A549 (cell line): ENCODE measurements at regions not wholly inside any gene's neighbourhood (a gene's known extent, or its start where the extent isn't known, plus 50 kb on each side); places are given as distances from the start of the nearest gene placed in this dataset.

Source experiments
- ATAC-seq, 2 experiments: fragments of 200-7000 bp in 1 of 2; fragments of >200 bp in 1 of 2; cut with Nextera tagmentation in 1 of 2; cut with Tn5 transposase in 1 of 2; 3 replicates each; pipeline versions ENCODE4 v1.8.0 to v1.9.1; 2018 to 2020; ENCODE audit warnings: mild to moderate bottlenecking in 1 of 2, moderate library complexity in 1 of 2
- CTCF ChIA-PET: fragments of 300-600 bp; sonication (Branson Sonifier 250); formaldehyde crosslinking; extraction: SDS; loops from one replicate; lab custom pipeline; 2021; ENCODE audit warnings: antibody characterized with exemption, inconsistent platforms; lab: Yijun Ruan, JAX
- POLR2A ChIA-PET: fragments of 350-600 bp; formaldehyde crosslinking; extraction: SDS; loops from one replicate; lab custom pipeline; 2021; ENCODE audit warnings: antibody characterized with exemption, inconsistent platforms; lab: Yijun Ruan, JAX
- DNase-seq, 2 experiments: peaks; one replicate each; pipeline versions ENCODE4 v3.0.0 to v3.0.0-alpha.2; 2011 to 2016; ENCODE audit warnings: low read depth in 1 of 2, low spot score in 1 of 2
- FAIRE-seq: peaks from 2 replicates; lab custom pipeline; 2011; peaks lifted over from hg19 to GRCh38; lab: Jason Lieb, UNC
- H3K27ac ChIP-seq, 2 experiments: fragments of >200 bp; sonication (Bioruptor Twin); formaldehyde crosslinking; 3 replicates each; pipeline ENCODE4 v1.5.1; 2016 to 2017
- H3K4me1 ChIP-seq: fragments of >200 bp; sonication (Bioruptor Twin); formaldehyde crosslinking; 3 replicates; pipeline ENCODE4 v1.6.1; 2016
- H3K4me2 ChIP-seq: fragments of >200 bp; sonication (Bioruptor Twin); formaldehyde crosslinking; 3 replicates; pipeline ENCODE4 v1.6.1; 2016
- H3K4me3 ChIP-seq: fragments of >200 bp; sonication (Bioruptor Twin); formaldehyde crosslinking; 3 replicates; pipeline ENCODE4 v1.5.1; 2016
- H3K9me3 ChIP-seq: fragments of >200 bp; sonication (Bioruptor Twin); formaldehyde crosslinking; 3 replicates; pipeline ENCODE4 v1.6.1; 2016
- CBX8 ChIP-seq: fragments of 200-600 bp; sonication (generic); IDR thresholded peaks from 2 replicates; pipeline ENCODE4 v1.6.1; 2016
- CEBPB ChIP-seq, 2 experiments: fragments of >200 bp in 1 of 2; sonication (Bioruptor Twin) in 1 of 2; formaldehyde crosslinking in 1 of 2; IDR thresholded peaks; 2 replicates each; pipeline ENCODE4 v1.6.1; 2012 to 2016
- CTCF ChIP-seq: fragments of >200 bp; sonication (Bioruptor Twin); formaldehyde crosslinking; IDR thresholded peaks from 3 replicates; pipeline ENCODE4 v1.5.1; 2016
- E2F6 ChIP-seq: IDR thresholded peaks from 2 replicates; pipeline ENCODE4 v1.6.1; 2012; ENCODE audit warnings: low read depth, borderline replicate concordance
- EHF ChIP-seq: fragments of 250-450 bp; sonication (Bioruptor Pico); IDR thresholded peaks from 2 replicates; pipeline ENCODE4 v1.5.0; 2020; ENCODE audit warnings: mild to moderate bottlenecking
- EHMT2 ChIP-seq: fragments of 200-600 bp; sonication (generic); IDR thresholded peaks from 2 replicates; pipeline ENCODE4 v1.6.1; 2016; ENCODE audit warnings: antibody characterized with exemption, low read depth, mild to moderate bottlenecking, moderate library complexity
- ELK1 ChIP-seq: fragments of 150-350 bp; IDR thresholded peaks from 2 replicates; pipeline ENCODE4 v1.6.1; 2014; ENCODE audit warnings: low read depth, mild to moderate bottlenecking, low read length
- FOSB ChIP-seq: fragments of 250-450 bp; sonication (Bioruptor Pico); IDR thresholded peaks from 2 replicates; pipeline ENCODE4 v1.5.0; 2020; ENCODE audit warnings: mild to moderate bottlenecking, moderate library complexity
- FOSL2 ChIP-seq, 2 experiments: fragments of 450-650 bp in 1 of 2; fragments of >200 bp in 1 of 2; sonication (Bioruptor Twin) in 1 of 2; formaldehyde crosslinking; IDR thresholded peaks; 2 replicates each; pipeline versions ENCODE4 v1.5.0 to v1.6.1; 2016 to 2020; ENCODE audit warnings: mild to moderate bottlenecking in 1 of 2, moderate library complexity in 1 of 2
- FOXS1 ChIP-seq: fragments of 250-450 bp; sonication (Bioruptor Pico); IDR thresholded peaks from 2 replicates; pipeline ENCODE4 v1.5.0; 2020; ENCODE audit warnings: mild to moderate bottlenecking, moderate library complexity
- GATA3 ChIP-seq: IDR thresholded peaks from 2 replicates; pipeline ENCODE4 v1.6.1; 2012; ENCODE audit warnings: borderline replicate concordance
- HMGXB4 ChIP-seq: fragments of 250-450 bp; sonication (Bioruptor Pico); IDR thresholded peaks from 2 replicates; pipeline ENCODE4 v1.5.0; 2021; ENCODE audit warnings: mild to moderate bottlenecking, moderate library complexity, borderline replicate concordance
- HOXB5 ChIP-seq: fragments of 250-450 bp; sonication (Bioruptor Pico); IDR thresholded peaks from 2 replicates; pipeline ENCODE4 v1.5.0; 2020; ENCODE audit warnings: mild to moderate bottlenecking, moderate library complexity
- JUN ChIP-seq, 2 experiments: fragments of >200 bp; sonication (Bioruptor Twin); formaldehyde crosslinking; IDR thresholded peaks; 2 replicates in 1 of 2; 3 replicates in 1 of 2; pipeline ENCODE4 v1.6.1; 2016 to 2017
- MYC ChIP-seq: IDR thresholded peaks from 2 replicates; pipeline ENCODE4 v1.6.1; 2012; ENCODE audit warnings: mild to moderate bottlenecking, inconsistent platforms, low read length, improper control_type of control experiment, borderline replicate concordance
- NFE2L2 ChIP-seq: fragments of 150-350 bp; conservative IDR thresholded peaks from 2 replicates; pipeline ENCODE4 v1.6.1; 2014; ENCODE audit warnings: low read length
- NPAS2 ChIP-seq: fragments of 250-450 bp; sonication (Bioruptor Pico); IDR thresholded peaks from 2 replicates; pipeline ENCODE4 v1.8.0; 2022; ENCODE audit warnings: mild to moderate bottlenecking, moderate library complexity, borderline replicate concordance
- RAD21 ChIP-seq, 2 experiments: fragments of >200 bp in 1 of 2; sonication (Bioruptor Twin) in 1 of 2; formaldehyde crosslinking in 1 of 2; IDR thresholded peaks in 1 of 2; conservative IDR thresholded peaks in 1 of 2; 2 replicates in 1 of 2; 3 replicates in 1 of 2; pipeline ENCODE4 v1.6.1; 2012 to 2018; ENCODE audit warnings: inconsistent platforms in 1 of 2
- RCOR1 ChIP-seq: fragments of 150-350 bp; IDR thresholded peaks from 2 replicates; pipeline ENCODE4 v1.6.1; 2014; ENCODE audit warnings: antibody characterized with exemption, low read length, low read depth
- RFX5 ChIP-seq: fragments of 450-650 bp; IDR thresholded peaks from 2 replicates; pipeline ENCODE4 v1.7.1; 2014; ENCODE audit warnings: antibody characterized with exemption, mild to moderate bottlenecking, moderate library complexity
- TP53 ChIP-seq: fragments of 250-450 bp; sonication (Bioruptor Pico); IDR thresholded peaks from 2 replicates; pipeline ENCODE4 v1.5.0; 2021; ENCODE audit warnings: mild to moderate bottlenecking, moderate library complexity
- ZC3H11A ChIP-seq: fragments of 450-650 bp; IDR thresholded peaks from 2 replicates; pipeline ENCODE4 v1.6.1; 2014; ENCODE audit warnings: antibody characterized with exemption, mild to moderate bottlenecking
- ZSCAN20 ChIP-seq: fragments of 250-450 bp; sonication (Bioruptor Pico); IDR thresholded peaks from 2 replicates; pipeline ENCODE4 v1.8.0; 2022; ENCODE audit warnings: mild to moderate bottlenecking, moderate library complexity
- WGBS: methylation state at CpG from one replicate; pipeline ENCODE4 v1.1.6; 2017; ENCODE audit errors: missing lambda C conversion rate; 5-methylcytosine and 5-hydroxymethylcytosine counted together

GRCh38 chr20:54981175-54981574, 505.8 kb downstream of the DOK5 start:
- H3K4me2 ChIP-seq, result no peak overlapping the region
- H3K27ac ChIP-seq, result no peak overlapping the region
- FAIRE-seq (no peak), ATAC-seq (no peak), DNase-seq (no peak)
- no peaks in the 10 kb centered on the region for H3K9me3 ChIP-seq
- TF ChIP-seq ZC3H11A, result no peak
- no peak for TF ChIP-seq JUN (IDR thresholded peaks at IDR 0.05)
- TF ChIP-seq ELK1, result no peak
- WGBS, result under 1% methylated on average over 5 of the region's 5 CpGs
- H3K4me1 ChIP-seq, result no peaks in the 10 kb centered on the region
- no peak overlapping the region for H3K4me3 ChIP-seq
- ChIA-PET CTCF (interaction anchor here (0.6 to 1.5 kb wide), 8 partner anchors 10 to 1368 kb away, joined by 3 to 5 read pairs (median 3); no protein-coding TSS in a partner anchor), POLR2A (no interaction called here)

GRCh38 chr20:54980103-54980960, 504.9 kb downstream of the DOK5 start:
- ATAC-seq (peak; percentile 54 to 58; a peak in 2 of 6 replicates), DNase-seq (peak in 1 of 2 experiments; percentile 12), FAIRE-seq (no peak)
- CTCF ChIA-PET, result interaction anchor here (0.6 to 1.5 kb wide), 6 partner anchors 10 to 1369 kb away, joined by 3 to 5 read pairs (median 3); no protein-coding TSS in a partner anchor
- no peak overlapping the region for H3K27ac ChIP-seq
- 3% methylated on average over 2 of the region's 2 CpGs for WGBS
- POLR2A ChIA-PET, result no interaction called here
- no peak overlapping the region for H3K4me3 ChIP-seq
- TF ChIP-seq FOSL2 (IDR thresholded peaks at IDR 0.05), result no peak
- no peak for TF ChIP-seq FOSL2 (CRISPR knock-in tag; IDR thresholded peaks at IDR 0.05)
- no peak for TF ChIP-seq E2F6
- no peak for TF ChIP-seq RCOR1
- peak; percentile 29 for TF ChIP-seq CTCF
- TF ChIP-seq ZSCAN20 (CRISPR knock-in tag), result no peak
- TF ChIP-seq RAD21 (conservative IDR thresholded peaks at IDR 0.05 in 1 of 2, IDR thresholded peaks at IDR 0.05 in 1 of 2), result peak; percentile 16 to 37; a peak in 2 of 5 replicates
- TF ChIP-seq HOXB5 (CRISPR knock-in tag), result no peak
- TF ChIP-seq FOSB, result no peak
- TF ChIP-seq FOXS1 (CRISPR knock-in tag), result no peak
- no peak overlapping the region for H3K4me2 ChIP-seq
- no peaks in the 10 kb centered on the region for H3K9me3 ChIP-seq
- no peaks in the 10 kb centered on the region for H3K4me1 ChIP-seq

GRCh38 chr20:54950304-54950703, 474.9 kb downstream of the DOK5 start:
- ChIA-PET CTCF (no interaction called here), POLR2A (no interaction called here)
- Histone ChIP-seq H3K4me1 (no peaks in the 10 kb centered on the region), H3K4me3 (no peak overlapping the region), H3K27ac (no peak overlapping the region), H3K4me2 (no peak overlapping the region), H3K9me3 (no peaks in the 10 kb centered on the region)
- DNase-seq, result no peak
- no peak for FAIRE-seq
- ATAC-seq, result no peak
- no peak for TF ChIP-seq TP53 (CRISPR knock-in tag)
- WGBS, result 24% methylated on average over 2 of the region's 2 CpGs

GRCh38 chr20:54941666-54942065, 466.3 kb downstream of the DOK5 start:
- DNase-seq (no peak), FAIRE-seq (no peak), ATAC-seq (no peak)
- no peak overlapping the region for H3K27ac ChIP-seq
- H3K4me1 ChIP-seq, result no peaks in the 10 kb centered on the region
- no peak overlapping the region for H3K4me3 ChIP-seq
- ChIA-PET POLR2A (no interaction called here), CTCF (no interaction called here)
- no peaks in the 10 kb centered on the region for H3K9me3 ChIP-seq
- no peak overlapping the region for H3K4me2 ChIP-seq
- 5% methylated on average over 4 of the region's 4 CpGs for WGBS
- TF ChIP-seq NFE2L2, result no peak
- TF ChIP-seq RAD21 (conservative IDR thresholded peaks at IDR 0.05 in 1 of 2, IDR thresholded peaks at IDR 0.05 in 1 of 2), result no peak
- no peak for TF ChIP-seq GATA3
- no peak for TF ChIP-seq CBX8
- TF ChIP-seq MYC, result no peak
- TF ChIP-seq CEBPB (IDR thresholded peaks at IDR 0.05), result no peak
- no peak for TF ChIP-seq FOXS1 (CRISPR knock-in tag)
- TF ChIP-seq NPAS2, result no peak
- no peak for TF ChIP-seq EHMT2
- TF ChIP-seq EHF (CRISPR knock-in tag), result no peak
- TF ChIP-seq RFX5, result no peak
- no peak for TF ChIP-seq HMGXB4 (CRISPR knock-in tag)
